Natural killer cell (primary cell): ENCODE measurements at regions not wholly inside any gene's neighbourhood (a gene's known extent, or its start where the extent isn't known, plus 50 kb on each side); places are given as distances from the start of the nearest gene placed in this dataset.
"Not testable (repeated sequence)": the region's sequence is repeated elsewhere in the genome, so short reads cannot be mapped to it uniquely, and the experiment has no call there.

ENCODE experiments used
- ATAC-seq, 3 donors: fragments of 150-1000 bp in 2 of 3; fragments of 200-7000 bp in 1 of 3; cut with Tn5 transposase; 1 replicate in 1 of 3; 2 replicates in 2 of 3; pipeline ENCODE4 v1.10.0; 2021; ENCODE audit warnings: mild to moderate bottlenecking in 2 of 3, moderate library complexity in 2 of 3
- DNase-seq, 2 donors: peaks; one replicate each; pipeline versions ENCODE4 v3.0.0 to v3.0.0-alpha.2; 2013 to 2021; ENCODE audit warnings: mixed read lengths in 1 of 2
- H3K27ac ChIP-seq: one replicate; pipeline ENCODE4 v1.5.1; 2013; ENCODE audit warnings: mild to moderate bottlenecking, low read length
- H3K27me3 ChIP-seq: one replicate; pipeline ENCODE4 v1.6.1; 2013; ENCODE audit warnings: low read length; ENCODE audit not compliant: control insufficient read depth, insufficient read depth
- H3K36me3 ChIP-seq: one replicate; pipeline ENCODE4 v1.6.1; 2013; ENCODE audit warnings: low read length; ENCODE audit not compliant: control insufficient read depth, insufficient read depth
- H3K4me1 ChIP-seq: one replicate; pipeline ENCODE4 v1.6.1; 2013; ENCODE audit warnings: low read length; ENCODE audit not compliant: control insufficient read depth, insufficient read depth
- H3K4me3 ChIP-seq: one replicate; pipeline ENCODE4 v1.5.1; 2013; ENCODE audit warnings: low read length
- H3K9me3 ChIP-seq: one replicate; pipeline ENCODE4 v1.6.1; 2013; ENCODE audit warnings: low read length; ENCODE audit not compliant: control insufficient read depth, insufficient read depth
- H3K27ac Mint-ChIP-seq, 2 donors: one replicate each; pipeline ENCODE4 v1.8.0; 2022; ENCODE audit warnings: mild to moderate bottlenecking in 2 of 2, mixed read lengths in 2 of 2, moderate library complexity in 1 of 2
- H3K27me3 Mint-ChIP-seq, 2 donors: one replicate each; pipeline ENCODE4 v1.8.0; 2022; ENCODE audit warnings: low read depth in 2 of 2, mixed read lengths in 2 of 2
- H3K36me3 Mint-ChIP-seq: one replicate; pipeline ENCODE4 v1.8.0; 2022; ENCODE audit warnings: mixed read lengths
- H3K4me1 Mint-ChIP-seq, 2 donors: one replicate each; pipeline ENCODE4 v1.8.0; 2022; ENCODE audit warnings: mixed read lengths in 2 of 2
- H3K4me3 Mint-ChIP-seq: one replicate; pipeline ENCODE4 v1.8.0; 2022; ENCODE audit warnings: mild to moderate bottlenecking, moderate library complexity, mixed read lengths
- H3K9me3 Mint-ChIP-seq, 2 donors: one replicate each; pipeline ENCODE4 v1.8.0; 2022; ENCODE audit warnings: mixed read lengths in 2 of 2
- WGBS: methylation state at CpG from one replicate; pipeline ENCODE4 v1.1.7; 2013; ENCODE audit warnings: missing lambda C conversion rate; ENCODE audit not compliant: insufficient coverage; 5-methylcytosine and 5-hydroxymethylcytosine counted together
- intact Hi-C: fragments of 100-400 bp; cut with micrococcal nuclease; formaldehyde crosslinking; loops from one replicate; pipeline ENCODE4 v1.14.2; 2022
- TF ChIP-seq, protein P1 (sequence below): fragments of 200-600 bp; IDR thresholded peaks from one replicate; pipeline ENCODE4 v1.8.0; 2022; ENCODE audit warnings: antibody characterized with exemption

DNA sequence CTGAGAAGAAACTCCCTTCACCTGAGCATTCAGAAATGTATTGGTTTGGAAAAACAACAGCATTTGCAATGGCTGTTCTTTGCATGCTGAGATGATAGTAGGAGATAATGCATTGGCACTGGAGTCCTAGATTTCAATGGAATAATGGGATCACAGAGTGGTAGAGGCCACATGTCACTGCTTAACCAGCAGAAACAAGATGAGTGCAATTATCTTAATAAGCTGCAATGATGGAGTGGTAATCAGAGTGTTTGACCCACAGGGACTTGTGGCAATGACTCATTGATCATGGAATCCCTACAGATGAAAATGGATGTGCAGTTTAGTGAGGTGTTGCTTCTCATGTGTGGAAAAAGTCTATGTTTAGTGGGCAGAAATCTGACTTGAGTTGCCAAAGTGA, 218.8 kb upstream of the ZEB2 start:
- intact Hi-C loops = no loop called here
- Histone ChIP-seq H3K36me3 (no peaks in the 10 kb centered on the region), H3K27me3 (no peaks in the 10 kb centered on the region), H3K9me3 (no peaks in the 10 kb centered on the region), H3K4me1 (no peaks in the 10 kb centered on the region), H3K27ac (no peak overlapping the region), H3K4me3 (no peak overlapping the region)
- Mint-ChIP-seq H3K9me3 (peaks cover 9% of the 10 kb centered on the region in 2 donors), H3K27me3 (peaks cover 0 to 3% of the 10 kb centered on the region in 2 donors), H3K4me1 (peaks cover 0 to 5% of the 10 kb centered on the region in 2 donors), H3K36me3 (peaks cover 15% of the 10 kb centered on the region), H3K27ac (no peak overlapping the region), H3K4me3 (no peak overlapping the region)
- TF ChIP-seq, protein P1, sequence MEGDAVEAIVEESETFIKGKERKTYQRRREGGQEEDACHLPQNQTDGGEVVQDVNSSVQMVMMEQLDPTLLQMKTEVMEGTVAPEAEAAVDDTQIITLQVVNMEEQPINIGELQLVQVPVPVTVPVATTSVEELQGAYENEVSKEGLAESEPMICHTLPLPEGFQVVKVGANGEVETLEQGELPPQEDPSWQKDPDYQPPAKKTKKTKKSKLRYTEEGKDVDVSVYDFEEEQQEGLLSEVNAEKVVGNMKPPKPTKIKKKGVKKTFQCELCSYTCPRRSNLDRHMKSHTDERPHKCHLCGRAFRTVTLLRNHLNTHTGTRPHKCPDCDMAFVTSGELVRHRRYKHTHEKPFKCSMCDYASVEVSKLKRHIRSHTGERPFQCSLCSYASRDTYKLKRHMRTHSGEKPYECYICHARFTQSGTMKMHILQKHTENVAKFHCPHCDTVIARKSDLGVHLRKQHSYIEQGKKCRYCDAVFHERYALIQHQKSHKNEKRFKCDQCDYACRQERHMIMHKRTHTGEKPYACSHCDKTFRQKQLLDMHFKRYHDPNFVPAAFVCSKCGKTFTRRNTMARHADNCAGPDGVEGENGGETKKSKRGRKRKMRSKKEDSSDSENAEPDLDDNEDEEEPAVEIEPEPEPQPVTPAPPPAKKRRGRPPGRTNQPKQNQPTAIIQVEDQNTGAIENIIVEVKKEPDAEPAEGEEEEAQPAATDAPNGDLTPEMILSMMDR = no peak
- ATAC-seq (no peak), DNase-seq (no peak)

DNA sequence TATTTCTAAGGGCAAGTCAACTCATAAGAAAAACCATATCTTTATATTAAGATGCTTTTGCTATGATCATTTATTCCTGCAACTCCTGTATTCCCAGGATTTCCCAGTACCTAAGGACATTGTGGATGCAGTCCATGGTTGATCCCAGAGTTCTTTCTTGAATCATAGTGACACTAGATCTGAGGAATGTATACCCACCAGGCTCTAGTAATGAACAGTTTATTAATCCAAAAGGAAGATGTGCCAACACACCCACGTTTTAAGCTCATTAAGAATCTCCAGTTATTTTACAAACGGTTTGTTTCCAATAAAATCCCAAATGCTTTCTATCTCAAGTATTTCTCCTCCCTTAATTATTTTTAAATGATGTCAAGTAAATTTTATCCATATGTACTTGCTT, 210.8 kb upstream of the ZEB2 start:
- Mint-ChIP-seq H3K27ac (no peak overlapping the region), H3K27me3 (peaks cover 0 to 3% of the 10 kb centered on the region in 2 donors), H3K4me3 (no peak overlapping the region), H3K4me1 (peaks cover 9 to 10% of the 10 kb centered on the region in 2 donors), H3K9me3 (peaks cover 9% of the 10 kb centered on the region in 2 donors), H3K36me3 (peaks cover 15% of the 10 kb centered on the region)
- ATAC-seq (no peak), DNase-seq (no peak)
- Histone ChIP-seq H3K27me3 (no peaks in the 10 kb centered on the region), H3K4me1 (no peaks in the 10 kb centered on the region), H3K36me3 (no peaks in the 10 kb centered on the region), H3K9me3 (no peaks in the 10 kb centered on the region), H3K27ac (no peak overlapping the region), H3K4me3 (no peak overlapping the region)
- 71% methylated on average over 1 of the region's 2 CpGs for WGBS
- TF ChIP-seq, protein P1 = no peak
- intact Hi-C loops = no loop called here

DNA sequence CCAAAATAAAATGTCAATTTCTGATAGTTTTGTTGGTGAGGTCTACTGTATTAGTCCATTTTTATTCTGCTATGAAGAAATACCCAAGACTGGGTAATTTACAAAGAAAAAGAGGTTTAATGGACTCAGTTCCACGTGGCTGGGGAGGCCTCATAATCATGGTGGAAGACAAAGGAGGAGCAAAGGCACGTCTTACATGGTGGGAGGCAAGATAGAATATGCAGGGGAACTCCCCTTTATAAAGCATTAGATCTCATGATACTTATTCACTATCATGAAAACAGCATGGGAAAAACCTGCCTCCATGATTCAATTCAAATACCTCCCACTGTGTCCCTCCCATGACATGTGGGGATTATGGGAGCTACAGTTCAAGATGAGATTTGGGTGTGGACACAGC, 204.5 kb upstream of the ZEB2 start:
- H3K9me3 ChIP-seq, ATAC-seq: not testable (repeated sequence)

GRCh38 chr2:144718376-144718775, 198.5 kb upstream of the ZEB2 start:
- H3K4me1 Mint-ChIP-seq = peaks cover 0 to 12% of the 10 kb centered on the region in 2 donors
- TF ChIP-seq, protein P1 = no peak
- DNase-seq (no peak), ATAC-seq (no peak)
- peaks cover 2% of the 10 kb centered on the region for H3K9me3 ChIP-seq
- H3K36me3 Mint-ChIP-seq = peaks cover 25% of the 10 kb centered on the region
- H3K36me3 ChIP-seq = no peaks in the 10 kb centered on the region
- peaks cover 13 to 18% of the 10 kb centered on the region in 2 donors for H3K9me3 Mint-ChIP-seq
- H3K27ac ChIP-seq = no peak overlapping the region
- no peak overlapping the region for H3K4me3 ChIP-seq
- H3K27ac Mint-ChIP-seq = no peak overlapping the region
- H3K4me1 ChIP-seq = no peaks in the 10 kb centered on the region
- intact Hi-C loops = no loop called here
- H3K4me3 Mint-ChIP-seq = no peak overlapping the region
- no peaks in the 10 kb centered on the region for H3K27me3 ChIP-seq
- no peaks in the 10 kb centered on the region for H3K27me3 Mint-ChIP-seq

More for the DNA sequence above, 204.5 kb upstream of the ZEB2 start:
- H3K4me1 Mint-ChIP-seq, H3K27ac Mint-ChIP-seq, H3K4me1 ChIP-seq, H3K27ac ChIP-seq, H3K9me3 Mint-ChIP-seq, DNase-seq, H3K27me3 Mint-ChIP-seq, H3K27me3 ChIP-seq, intact Hi-C loops, H3K4me3 ChIP-seq, H3K4me3 Mint-ChIP-seq, H3K36me3 ChIP-seq, H3K36me3 Mint-ChIP-seq: not testable (repeated sequence)
- WGBS = 67% methylated on average over 1 of the region's 2 CpGs
